Keratinocyte (primary cell): ENCODE measurements at regions not wholly inside any gene's neighbourhood (a gene's known extent, or its start where the extent isn't known, plus 50 kb on each side); places are given as distances from the start of the nearest gene placed in this dataset.

Experiments used
- DNase-seq: peaks from one replicate; pipeline ENCODE4 v3.0.0-alpha.2; 2011; ENCODE audit warnings: low read depth, missing footprints, low spot score
- FAIRE-seq: peaks from 2 replicates; lab custom pipeline; 2011; peaks lifted over from hg19 to GRCh38; lab: Jason Lieb, UNC
- H2AFZ ChIP-seq: 2 replicates; pipeline ENCODE4 v1.6.0; 2012; ENCODE audit warnings: low read length, control low read depth, inconsistent platforms; ENCODE audit not compliant: control insufficient read depth
- H3K27ac ChIP-seq: 2 replicates; pipeline ENCODE4 v1.5.1; 2011; ENCODE audit warnings: low read length; ENCODE audit not compliant: control insufficient read depth, insufficient read depth
- H3K27me3 ChIP-seq: 3 replicates; pipeline ENCODE4 v1.6.0; 2011; ENCODE audit warnings: low read length; ENCODE audit not compliant: control insufficient read depth, insufficient read depth; ENCODE audit errors: extremely low read depth
- H3K36me3 ChIP-seq, 2 experiments: 2 replicates in 1 of 2; 3 replicates in 1 of 2; pipeline ENCODE4 v1.5.1; 2011; ENCODE audit warnings: low read length in 2 of 2, mild to moderate bottlenecking in 1 of 2; ENCODE audit not compliant: control insufficient read depth in 2 of 2, insufficient read depth in 2 of 2; ENCODE audit errors: extremely low read depth in 1 of 2
- H3K4me1 ChIP-seq: 3 replicates; pipeline ENCODE4 v1.5.1; 2011; ENCODE audit warnings: low read length; ENCODE audit not compliant: control insufficient read depth, insufficient read depth; ENCODE audit errors: extremely low read depth
- H3K4me2 ChIP-seq: 3 replicates; pipeline ENCODE4 v1.6.0; 2011; ENCODE audit warnings: low read depth, low read length; ENCODE audit not compliant: control insufficient read depth, insufficient read depth; ENCODE audit errors: extremely low read depth
- H3K4me3 ChIP-seq, 3 experiments: fragments of 200-600 bp in 1 of 3; sonication (generic) in 1 of 3; 2 replicates in 2 of 3; 3 replicates in 1 of 3; pipeline ENCODE4 v1.5.1; 2011 to 2016; ENCODE audit warnings: low read length in 3 of 3, mild to moderate bottlenecking in 3 of 3, control low read depth in 2 of 3, inconsistent platforms in 1 of 3, low read depth in 1 of 3, mixed read lengths in 1 of 3, mixed run types in 1 of 3, moderate library complexity in 1 of 3; ENCODE audit not compliant: control insufficient read depth in 2 of 3, insufficient read depth in 2 of 3; ENCODE audit errors: extremely low read depth in 1 of 3
- H3K79me2 ChIP-seq: 2 replicates; pipeline ENCODE4 v1.6.0; 2012; ENCODE audit warnings: low read length; ENCODE audit not compliant: control insufficient read depth, insufficient read depth
- H3K9ac ChIP-seq: 3 replicates; pipeline ENCODE4 v1.6.0; 2011; ENCODE audit warnings: low read length; ENCODE audit not compliant: control insufficient read depth, insufficient read depth; ENCODE audit errors: extremely low read depth
- H3K9me1 ChIP-seq: 3 replicates; pipeline ENCODE4 v1.6.0; 2011; ENCODE audit warnings: low read length; ENCODE audit not compliant: control insufficient read depth, insufficient read depth; ENCODE audit errors: extremely low read depth
- H3K9me3 ChIP-seq: 2 replicates; pipeline ENCODE4 v1.5.1; 2012; ENCODE audit warnings: low read depth, low read length; ENCODE audit not compliant: control insufficient read depth
- H4K20me1 ChIP-seq: 3 replicates; pipeline ENCODE4 v1.6.0; 2011; ENCODE audit warnings: low read length; ENCODE audit not compliant: control insufficient read depth, insufficient read depth; ENCODE audit errors: extremely low read depth
- EZH2 ChIP-seq: IDR thresholded peaks from one replicate; pipeline ENCODE4 v1.6.1; 2012; ENCODE audit warnings: inconsistent platforms, mild to moderate bottlenecking, low read length, moderate library complexity
- dilution Hi-C: fragments of 300-500 bp; cut with MboI; formaldehyde crosslinking; loops from one replicate; pipeline ENCODE4 v1.7.0; 2020; ENCODE audit warnings: low sequenced_read_pairs; ENCODE audit not compliant: extremely low pct_ligation_motif_present
- TF ChIP-seq, protein P1 (sequence below), 3 experiments: IDR thresholded peaks in 1 of 3; conservative IDR thresholded peaks in 1 of 3; optimal IDR thresholded peaks in 1 of 3; 2 replicates in 2 of 3; 3 replicates in 1 of 3; pipeline versions ENCODE3 to v1.5.1; 2011; ENCODE audit warnings: low read length in 3 of 3, mild to moderate bottlenecking in 3 of 3, moderate library complexity in 2 of 3, control low read depth in 1 of 3, inconsistent platforms in 1 of 3; ENCODE audit not compliant: insufficient read depth in 2 of 3; ENCODE audit errors: extremely low read depth in 1 of 3

GRCh38 chr3:3675801-3676200, 123.4 kb upstream of the LRRN1 start:
- Histone ChIP-seq H3K27me3 (no peaks in the 10 kb centered on the region), H3K27ac (no peak overlapping the region), H3K36me3 (no peaks in the 10 kb centered on the region), H3K4me1 (no peaks in the 10 kb centered on the region), H3K9ac (no peak overlapping the region), H3K79me2 (no peaks in the 10 kb centered on the region), H2AFZ (no peak overlapping the region), H3K4me2 (no peak overlapping the region), H3K9me3 (no peaks in the 10 kb centered on the region), H4K20me1 (no peaks in the 10 kb centered on the region), H3K9me1 (no peaks in the 10 kb centered on the region), H3K4me3 (no peak overlapping the region)
- dilution Hi-C loops = no loop called here
- no peak for TF ChIP-seq EZH2
- TF ChIP-seq, protein P1, sequence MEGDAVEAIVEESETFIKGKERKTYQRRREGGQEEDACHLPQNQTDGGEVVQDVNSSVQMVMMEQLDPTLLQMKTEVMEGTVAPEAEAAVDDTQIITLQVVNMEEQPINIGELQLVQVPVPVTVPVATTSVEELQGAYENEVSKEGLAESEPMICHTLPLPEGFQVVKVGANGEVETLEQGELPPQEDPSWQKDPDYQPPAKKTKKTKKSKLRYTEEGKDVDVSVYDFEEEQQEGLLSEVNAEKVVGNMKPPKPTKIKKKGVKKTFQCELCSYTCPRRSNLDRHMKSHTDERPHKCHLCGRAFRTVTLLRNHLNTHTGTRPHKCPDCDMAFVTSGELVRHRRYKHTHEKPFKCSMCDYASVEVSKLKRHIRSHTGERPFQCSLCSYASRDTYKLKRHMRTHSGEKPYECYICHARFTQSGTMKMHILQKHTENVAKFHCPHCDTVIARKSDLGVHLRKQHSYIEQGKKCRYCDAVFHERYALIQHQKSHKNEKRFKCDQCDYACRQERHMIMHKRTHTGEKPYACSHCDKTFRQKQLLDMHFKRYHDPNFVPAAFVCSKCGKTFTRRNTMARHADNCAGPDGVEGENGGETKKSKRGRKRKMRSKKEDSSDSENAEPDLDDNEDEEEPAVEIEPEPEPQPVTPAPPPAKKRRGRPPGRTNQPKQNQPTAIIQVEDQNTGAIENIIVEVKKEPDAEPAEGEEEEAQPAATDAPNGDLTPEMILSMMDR (optimal IDR thresholded peaks at IDR 0.05 in 1 of 3, IDR thresholded peaks at IDR 0.05 in 1 of 3, conservative IDR thresholded peaks at IDR 0.05 in 1 of 3; ENCODE audit: extremely low read depth in 1 of 3, insufficient read depth in 2 of 3, low read length in 3 of 3) = no peak
- FAIRE-seq (no peak), DNase-seq (no peak)

GRCh38 chr3:3675186-3675585, 124.0 kb upstream of the LRRN1 start:
- no peak overlapping the region for H2AFZ ChIP-seq

More at GRCh38 chr3:3675186-3675585, 124.0 kb upstream of the LRRN1 start:
- no peak for DNase-seq
- no peak for FAIRE-seq
- TF ChIP-seq EZH2 = no peak
- TF ChIP-seq, protein P1 (optimal IDR thresholded peaks at IDR 0.05 in 1 of 3, IDR thresholded peaks at IDR 0.05 in 1 of 3, conservative IDR thresholded peaks at IDR 0.05 in 1 of 3; ENCODE audit: extremely low read depth in 1 of 3, insufficient read depth in 2 of 3, low read length in 3 of 3) = no peak
- Histone ChIP-seq H3K79me2 (no peaks in the 10 kb centered on the region), H3K9me3 (no peaks in the 10 kb centered on the region), H3K36me3 (no peaks in the 10 kb centered on the region), H3K4me2 (no peak overlapping the region), H3K9me1 (no peaks in the 10 kb centered on the region), H3K9ac (no peak overlapping the region), H3K4me3 (no peak overlapping the region), H4K20me1 (no peaks in the 10 kb centered on the region), H3K27ac (no peak overlapping the region), H3K4me1 (no peaks in the 10 kb centered on the region), H3K27me3 (no peaks in the 10 kb centered on the region)
- dilution Hi-C loops = no loop called here
